Epithelial cell of prostate (primary cell): ENCODE measurements at regions not wholly inside any gene's neighbourhood (a gene's known extent, or its start where the extent isn't known, plus 50 kb on each side); places are given as distances from the start of the nearest gene placed in this dataset.
A peak's percentile ranks its signal among the peaks of the same experiment; 100 is the strongest.
"Not testable (repeated sequence)": the region's sequence is repeated elsewhere in the genome, so short reads cannot be mapped to it uniquely, and the experiment has no call there.

Source experiments
- DNase-seq: peaks from one replicate; pipeline ENCODE4 v3.0.0-alpha.2; 2011; ENCODE audit warnings: low read depth, low spot score
- H3K27ac ChIP-seq: fragments of 450-650 bp; 2 replicates; pipeline ENCODE4 v1.5.1; 2017; ENCODE audit warnings: mild to moderate bottlenecking

DNA sequence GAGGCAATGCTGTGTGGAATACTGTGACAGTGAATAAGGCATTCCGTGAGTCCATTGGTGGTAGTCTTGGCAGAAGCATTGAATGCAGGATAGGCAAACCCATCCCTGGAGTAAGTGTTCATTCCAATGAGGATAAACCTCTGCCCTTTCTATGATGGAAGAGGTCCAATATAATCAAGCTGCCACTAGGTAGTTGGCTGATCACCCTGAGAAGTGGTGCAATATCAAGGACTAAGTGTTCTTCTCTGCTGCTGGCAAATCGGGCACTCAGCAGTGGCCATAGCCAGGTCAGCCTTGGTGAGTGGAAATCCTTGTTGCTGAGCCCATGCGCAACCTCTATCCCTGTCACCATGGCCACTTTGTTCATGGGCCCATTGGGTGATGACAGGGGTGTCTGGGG, 70.1 kb downstream of the FBXO4 start:
- no peak overlapping the region for H3K27ac ChIP-seq

DNA sequence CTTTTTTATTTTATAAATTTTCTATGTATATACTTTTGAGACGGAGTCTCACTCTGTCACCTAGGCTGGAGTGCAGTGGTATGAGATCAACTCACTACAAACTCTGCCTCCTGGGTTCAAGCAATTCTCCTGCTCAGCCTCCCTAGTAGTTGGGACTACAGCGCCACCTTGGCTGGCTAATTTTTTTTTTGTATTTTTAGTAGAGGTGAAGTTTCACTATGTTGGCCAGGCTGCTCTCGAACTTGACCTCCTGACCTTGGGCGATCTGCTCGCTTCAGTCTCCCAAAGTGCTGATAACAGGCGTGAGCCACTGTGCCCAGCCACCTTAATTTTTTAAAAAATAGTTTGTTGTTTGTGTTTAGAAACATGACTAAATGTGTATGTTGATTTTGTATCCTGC, 76.6 kb downstream of the FBXO4 start:
- H3K27ac ChIP-seq: no peak overlapping the region
- DNase-seq: no peak

More for the DNA sequence above, 70.1 kb downstream of the FBXO4 start:
- DNase-seq: no peak

DNA sequence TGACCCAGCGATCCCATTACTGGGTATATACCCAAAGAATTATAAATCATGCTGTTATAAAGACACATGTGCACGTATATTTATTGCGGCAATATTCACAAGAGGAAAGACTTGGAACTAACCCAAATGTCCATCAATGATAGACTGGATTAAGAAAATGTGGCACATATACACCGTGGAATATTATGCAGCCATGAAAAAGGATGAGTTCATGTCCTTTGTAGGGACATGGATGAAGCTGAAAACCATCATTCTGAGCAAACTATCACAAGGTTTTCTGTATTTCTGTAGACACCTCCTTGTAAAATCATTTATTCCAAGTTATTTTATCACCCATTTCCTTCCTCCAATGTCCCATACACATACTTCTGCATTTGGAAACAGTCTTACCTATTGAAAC, 78.8 kb downstream of the FBXO4 start:
- not testable (repeated sequence) for DNase-seq, H3K27ac ChIP-seq

DNA sequence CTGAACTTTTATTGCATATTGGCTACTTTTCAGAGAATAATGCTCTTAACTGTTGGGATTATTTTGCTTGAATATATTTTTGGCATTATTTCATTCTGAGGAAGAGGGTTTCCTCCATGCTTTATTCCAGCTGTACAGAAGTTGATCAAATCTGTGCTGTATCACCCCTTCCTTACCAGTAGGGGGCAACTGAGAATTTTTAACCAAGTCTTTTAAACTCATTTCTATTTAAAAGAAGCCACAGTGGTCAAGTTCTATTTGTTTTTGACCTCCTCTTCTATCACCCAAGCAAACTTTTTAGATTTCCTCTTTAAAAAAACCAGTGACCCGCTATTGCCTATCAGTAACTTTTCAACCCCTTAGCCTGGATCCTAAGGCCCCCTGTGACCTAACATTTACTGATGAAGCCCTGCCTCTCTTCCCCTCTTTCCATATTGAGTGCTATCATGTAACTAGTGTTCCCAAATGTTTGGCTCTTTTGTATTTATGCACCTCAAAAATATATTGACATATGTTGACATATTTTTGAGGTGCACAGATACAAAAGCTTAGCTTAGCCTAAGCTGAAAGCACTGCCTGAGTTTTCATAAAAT, 80.6 kb downstream of the FBXO4 start:
- no peak for DNase-seq
- H3K27ac ChIP-seq: no peak overlapping the region

DNA sequence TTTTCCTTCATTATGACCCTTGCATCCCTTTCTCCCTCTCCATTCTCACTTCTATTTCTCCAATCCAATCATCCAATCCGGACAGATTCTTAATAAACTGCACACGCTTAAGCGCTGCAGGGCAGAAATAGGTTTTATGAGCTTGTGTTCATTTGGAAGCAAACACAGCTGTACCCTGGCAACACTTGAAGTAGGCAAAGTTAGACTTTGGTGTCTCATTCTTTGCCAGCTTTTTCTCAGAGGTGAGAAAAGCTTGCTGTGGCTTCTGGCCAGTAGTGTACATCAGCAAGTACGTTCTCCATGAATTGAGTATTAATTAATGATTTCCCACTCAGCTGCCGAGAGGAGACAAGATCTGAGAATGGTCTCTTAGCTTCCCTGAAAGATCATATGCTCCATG, 88.5 kb downstream of the FBXO4 start:
- H3K27ac ChIP-seq: no peak overlapping the region
- DNase-seq: peak; percentile 2

DNA sequence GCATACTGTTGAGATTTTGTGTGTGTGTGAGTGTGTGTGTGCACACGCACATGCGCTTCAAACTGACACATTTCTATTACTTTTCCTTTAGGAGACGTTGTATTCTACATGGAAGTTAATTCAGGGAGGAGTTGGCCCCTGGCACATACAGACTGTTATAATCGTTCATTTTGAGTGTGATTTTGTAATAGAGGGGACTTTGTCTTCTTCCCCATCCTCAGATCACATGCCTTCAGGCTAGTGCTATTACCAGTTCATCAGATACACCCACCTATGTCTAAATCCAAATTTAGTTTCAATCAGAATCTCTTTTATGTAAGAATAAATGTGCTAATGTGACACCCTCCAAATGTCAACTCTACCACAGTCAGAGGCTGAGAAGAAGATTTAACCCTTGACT, 90.2 kb downstream of the FBXO4 start:
- DNase-seq: no peak
- H3K27ac ChIP-seq: no peak overlapping the region

DNA sequence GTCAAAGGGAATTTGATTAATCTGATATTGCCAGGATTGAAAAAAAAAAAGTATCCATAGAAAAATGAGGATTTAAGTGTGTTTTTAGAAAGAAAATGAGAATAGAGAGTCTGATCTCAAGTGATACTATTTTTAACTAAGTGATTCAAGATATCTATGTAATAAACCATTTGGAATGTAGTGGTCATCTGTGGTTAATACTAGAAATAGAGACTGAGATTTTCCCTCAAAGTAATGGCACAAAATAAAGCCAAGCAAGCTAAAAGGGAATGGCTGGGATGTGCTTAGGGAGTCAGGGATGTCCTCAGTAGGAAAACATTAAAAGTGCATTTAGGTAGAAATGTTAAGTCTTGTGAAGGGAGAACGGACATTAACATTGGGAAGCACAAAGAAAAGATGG, 90.6 kb downstream of the FBXO4 start:
- no peak for DNase-seq
- no peak overlapping the region for H3K27ac ChIP-seq

DNA sequence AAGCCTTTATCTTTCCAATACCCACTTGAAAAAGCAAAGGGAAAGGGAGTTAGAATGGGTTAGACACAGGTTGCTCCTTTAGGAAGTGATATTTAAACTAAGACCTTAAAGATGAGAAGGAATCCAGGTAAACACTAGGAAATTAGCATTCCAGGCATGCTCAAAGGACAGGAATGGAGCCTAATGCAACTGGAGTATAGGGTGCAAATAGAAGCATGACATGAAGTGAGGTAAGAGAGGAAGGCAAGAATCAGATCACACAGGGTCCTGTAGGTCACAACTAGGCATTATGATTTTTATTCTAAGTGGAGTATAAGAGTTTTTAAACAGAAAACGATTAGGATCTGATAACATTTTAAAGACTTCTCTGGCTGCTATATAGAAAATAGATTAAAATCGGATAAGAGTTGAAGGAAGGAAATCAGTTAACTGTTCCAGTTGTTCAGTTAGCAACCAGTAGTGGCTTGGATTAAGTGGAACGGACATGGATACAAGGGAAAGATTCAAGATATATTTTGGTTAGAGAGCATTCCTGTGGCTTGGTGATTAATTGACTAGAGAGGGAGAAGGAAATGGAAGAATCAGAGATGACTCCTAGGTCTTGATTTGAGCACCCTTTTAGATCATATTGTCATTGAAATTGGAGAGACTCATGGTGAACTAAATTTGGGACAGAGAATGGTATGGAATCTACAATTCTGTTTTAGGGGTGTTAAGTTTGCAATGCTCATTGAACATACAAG, 95.9 kb downstream of the FBXO4 start:
- no peak overlapping the region for H3K27ac ChIP-seq
- DNase-seq: peak; percentile 8

DNA sequence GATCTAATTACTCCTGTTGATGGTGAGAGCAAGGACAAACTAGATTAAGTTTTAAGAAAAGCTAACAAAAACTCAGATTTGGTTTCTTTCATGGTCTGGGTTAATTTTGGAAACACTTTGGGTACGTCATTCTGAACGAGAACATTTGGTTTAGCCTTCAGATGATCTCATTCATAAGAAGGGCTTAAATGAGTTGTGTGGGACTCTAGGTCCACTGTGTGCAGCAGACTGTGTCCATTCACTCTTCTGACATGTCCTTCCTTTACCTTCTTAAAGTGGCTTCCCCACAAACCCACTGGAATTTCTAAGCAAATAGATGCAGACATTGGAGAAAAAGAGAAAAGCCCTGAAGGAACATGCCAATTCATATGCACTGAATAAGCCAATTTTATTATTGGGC, 96.8 kb downstream of the FBXO4 start:
- no peak for DNase-seq
- no peak overlapping the region for H3K27ac ChIP-seq

DNA sequence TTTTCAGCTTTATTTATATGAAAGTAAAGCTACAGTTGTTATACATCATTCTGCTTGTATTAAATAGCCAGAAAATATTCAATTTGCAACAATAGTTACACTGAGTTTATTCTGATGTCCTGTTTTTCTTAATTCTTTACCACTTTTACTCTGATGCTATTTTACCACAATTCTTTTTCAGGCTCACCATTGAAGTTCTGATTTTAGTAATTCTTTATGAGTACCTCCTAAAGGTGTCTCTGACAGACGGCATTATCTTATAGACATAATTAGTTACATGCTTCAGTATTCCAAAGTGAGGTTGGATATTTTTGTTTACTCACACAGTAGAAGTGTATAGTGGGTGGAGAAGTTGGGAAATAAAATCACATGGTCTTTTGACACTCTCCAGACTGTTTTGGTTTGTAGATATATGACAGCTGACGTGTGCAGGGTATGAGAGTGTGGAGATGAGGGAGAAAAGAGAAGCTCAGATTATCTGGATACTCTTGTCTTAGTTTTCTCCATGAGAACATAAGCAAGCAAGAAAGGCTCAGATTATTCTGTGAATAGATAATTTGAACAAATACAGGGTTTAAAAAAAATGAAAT, 97.4 kb downstream of the FBXO4 start:
- DNase-seq: no peak
- H3K27ac ChIP-seq: no peak overlapping the region

DNA sequence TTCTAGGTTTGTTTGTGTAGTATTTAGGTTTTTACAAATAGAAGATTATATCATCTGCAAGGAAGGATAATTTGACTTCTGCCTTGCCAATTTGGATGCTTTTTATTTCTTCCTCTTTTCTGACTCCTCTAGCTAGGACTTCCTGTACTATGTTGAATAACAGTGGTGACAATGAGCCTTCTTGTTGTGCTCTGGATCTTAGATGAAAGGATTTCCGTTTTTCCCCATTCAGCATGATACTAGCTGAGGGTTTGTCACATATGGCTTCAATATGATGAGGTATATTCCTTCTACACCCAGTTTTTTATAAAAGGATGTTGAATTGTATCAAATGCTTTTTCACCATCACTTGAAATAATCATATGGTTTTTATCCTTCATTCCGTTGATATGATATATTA, 101.4 kb downstream of the FBXO4 start:
- DNase-seq: no peak
- no peak overlapping the region for H3K27ac ChIP-seq

DNA sequence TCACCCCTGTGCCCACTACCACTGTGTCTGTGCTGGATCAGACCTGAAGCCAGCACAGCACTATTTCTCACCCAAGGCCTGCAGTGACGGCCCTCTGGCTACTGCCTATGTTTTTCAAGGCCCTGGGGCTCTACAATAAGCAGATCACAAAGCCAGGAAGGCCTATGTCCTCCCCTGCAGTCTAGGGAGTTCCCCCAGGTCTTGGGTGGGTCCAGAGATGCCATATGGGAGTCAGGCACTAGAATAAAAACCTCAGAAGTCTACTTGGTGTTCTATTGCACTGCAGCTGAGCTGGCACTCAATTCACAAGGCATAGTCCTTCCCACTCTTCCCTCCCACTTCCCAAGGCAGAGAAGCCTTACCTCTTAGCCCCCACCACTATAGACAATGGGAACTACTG, 107.1 kb downstream of the FBXO4 start:
- H3K27ac ChIP-seq: no peak overlapping the region
- DNase-seq: no peak

DNA sequence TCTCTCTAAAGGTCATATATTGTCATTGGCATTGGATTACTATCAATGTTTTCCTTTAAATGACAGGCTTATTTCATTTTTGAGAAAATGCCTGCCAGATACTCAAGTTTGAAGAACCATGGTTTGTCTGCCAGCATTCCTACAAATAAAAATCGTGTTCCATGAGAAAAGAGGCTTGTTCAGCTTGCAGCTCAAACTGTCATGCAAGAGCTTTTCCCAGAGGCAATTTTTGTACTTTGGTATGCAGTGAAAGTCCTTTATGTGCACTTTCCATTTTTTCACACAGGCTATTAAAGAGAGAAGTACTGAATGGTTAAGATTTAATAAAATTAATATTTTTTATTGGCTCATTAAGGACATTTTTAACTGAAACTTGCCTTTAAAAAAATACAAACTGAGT, 110.4 kb downstream of the FBXO4 start:
- DNase-seq: no peak
- H3K27ac ChIP-seq: no peak overlapping the region

DNA sequence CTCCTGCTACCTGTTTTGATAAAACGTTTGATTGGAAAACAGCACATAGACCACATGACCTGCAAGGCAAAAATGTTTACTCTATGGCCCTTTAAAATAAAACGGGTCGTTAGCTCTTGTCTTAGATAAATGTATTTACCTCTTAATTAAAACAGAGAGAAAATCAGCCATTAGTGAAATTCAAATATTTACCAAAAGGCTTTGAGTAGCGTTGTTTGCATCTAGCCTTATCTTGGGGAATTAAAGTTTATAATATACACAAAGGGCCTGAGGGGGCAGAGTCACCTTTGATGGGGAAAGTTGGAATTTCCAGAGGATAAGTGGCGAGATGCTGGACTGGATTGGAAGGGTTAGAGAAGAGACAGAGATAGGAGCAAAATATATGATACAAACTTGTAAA, 111.3 kb downstream of the FBXO4 start:
- no peak for DNase-seq
- H3K27ac ChIP-seq: no peak overlapping the region

DNA sequence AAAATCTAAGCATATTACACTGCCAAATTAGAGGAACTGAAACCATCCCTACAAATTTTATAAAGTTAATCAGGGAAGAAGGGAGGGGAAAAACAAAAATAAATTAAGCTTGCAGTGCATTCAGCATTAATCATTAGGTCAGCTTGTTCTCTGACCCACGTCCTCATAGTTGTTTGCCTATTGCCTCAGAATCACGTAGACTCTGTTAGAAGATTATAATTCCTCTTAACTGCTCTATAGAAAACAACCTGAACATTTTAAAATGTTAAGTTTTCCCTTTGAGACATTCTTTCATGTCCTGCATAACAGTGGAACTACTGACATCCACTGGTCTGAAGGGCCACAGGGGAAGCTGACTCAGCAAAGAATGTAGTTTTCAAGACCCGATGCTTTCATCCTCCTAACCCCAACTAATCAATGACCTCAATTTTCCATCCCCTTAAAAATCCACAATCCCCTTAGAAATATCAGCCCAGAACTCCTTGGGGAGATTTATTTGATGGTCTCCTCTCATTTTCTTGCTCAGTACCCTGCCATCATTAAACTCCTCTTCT, 112.4 kb downstream of the FBXO4 start:
- H3K27ac ChIP-seq: no peak overlapping the region
- DNase-seq: no peak

DNA sequence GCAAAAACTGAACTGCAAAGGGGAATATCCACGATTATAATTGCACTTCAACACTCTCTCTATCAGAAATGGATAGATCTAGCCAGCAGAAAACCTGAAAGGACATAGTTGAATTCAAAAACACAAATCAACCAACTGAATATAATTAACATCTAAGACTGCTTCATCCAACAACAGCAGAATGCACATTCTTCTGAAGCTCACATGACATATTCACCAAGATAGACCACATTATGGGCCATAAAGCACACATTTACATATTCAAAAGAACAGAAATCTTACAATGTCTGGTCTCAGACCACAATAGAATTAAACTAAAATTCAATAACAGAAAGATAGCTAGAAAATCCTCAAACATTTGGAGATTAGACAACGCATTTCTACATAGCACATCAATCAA, 118.3 kb downstream of the FBXO4 start:
- no peak for DNase-seq
- no peak overlapping the region for H3K27ac ChIP-seq

DNA sequence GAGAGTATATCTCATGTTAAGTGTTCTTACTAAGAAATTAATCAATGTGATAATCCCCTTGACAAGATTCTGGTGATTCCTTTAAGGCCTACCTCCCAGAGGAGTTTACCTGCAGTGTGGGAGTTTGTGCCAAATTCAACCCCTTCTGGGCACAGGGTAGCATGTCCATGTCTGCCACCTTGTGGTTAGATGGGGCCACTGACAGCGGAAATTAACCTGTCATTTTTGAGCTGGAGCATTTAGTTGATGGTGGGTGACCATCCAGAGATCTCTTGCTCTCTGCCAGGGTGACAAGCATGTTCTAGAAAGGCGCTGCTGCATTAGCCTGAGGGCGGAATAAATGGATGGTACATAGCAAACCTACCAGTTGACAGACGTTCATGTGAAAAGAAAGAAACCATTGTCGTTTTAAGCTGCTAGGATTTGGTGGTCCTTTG, 132.2 kb downstream of the FBXO4 start:
- no peak for DNase-seq
- no peak overlapping the region for H3K27ac ChIP-seq

DNA sequence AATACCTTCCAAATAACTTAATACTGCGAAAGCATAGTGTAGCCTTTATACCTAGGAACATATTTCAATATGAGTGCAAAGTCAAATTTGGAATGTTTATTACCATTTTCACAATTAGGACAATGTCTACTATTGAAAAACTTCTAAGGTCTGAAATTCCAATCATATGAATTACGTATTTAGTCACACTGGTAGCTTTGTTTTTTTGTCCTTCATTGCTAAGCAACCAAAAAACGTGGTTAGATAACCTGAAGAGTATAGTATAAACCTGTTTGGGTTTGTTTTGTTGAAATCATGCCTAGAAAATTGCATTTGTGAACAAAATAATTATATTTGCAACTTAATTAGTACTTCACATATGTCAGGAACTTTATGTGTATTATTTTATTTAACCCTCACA, 134.2 kb downstream of the FBXO4 start:
- no peak for DNase-seq
- H3K27ac ChIP-seq: no peak overlapping the region

DNA sequence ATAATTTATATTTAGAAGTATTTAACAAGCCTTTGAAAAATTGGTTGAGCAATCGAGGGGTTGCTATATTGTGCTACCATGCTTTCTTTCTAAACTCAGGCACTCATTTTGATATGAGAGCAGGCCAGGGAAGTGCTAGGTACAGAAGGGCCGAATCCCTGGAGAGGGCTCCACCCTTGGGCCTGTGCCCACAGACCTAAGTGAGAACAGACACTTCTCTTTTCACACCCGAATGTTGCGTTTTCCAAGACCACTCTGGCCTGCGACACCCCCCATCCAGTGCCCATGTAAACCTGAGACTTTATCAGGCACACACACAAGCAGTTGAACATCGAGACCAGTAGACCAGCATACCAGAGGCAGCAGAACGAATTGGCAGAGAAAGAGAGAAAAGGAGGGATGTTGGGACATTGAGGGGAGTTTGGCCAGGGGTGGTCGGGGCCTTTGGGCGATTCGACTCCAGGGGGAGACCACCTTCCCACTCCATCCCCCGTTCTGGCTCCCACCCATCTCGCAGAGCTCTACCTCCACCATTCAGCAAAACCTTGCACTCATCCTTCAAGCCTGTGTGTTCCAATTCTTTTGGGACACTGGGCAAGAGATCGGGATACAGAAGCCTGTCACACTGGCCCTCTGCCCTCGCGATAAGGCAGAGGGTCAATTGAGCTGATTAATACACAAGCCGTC, 134.8 kb downstream of the FBXO4 start:
- DNase-seq: no peak
- no peak overlapping the region for H3K27ac ChIP-seq

DNA sequence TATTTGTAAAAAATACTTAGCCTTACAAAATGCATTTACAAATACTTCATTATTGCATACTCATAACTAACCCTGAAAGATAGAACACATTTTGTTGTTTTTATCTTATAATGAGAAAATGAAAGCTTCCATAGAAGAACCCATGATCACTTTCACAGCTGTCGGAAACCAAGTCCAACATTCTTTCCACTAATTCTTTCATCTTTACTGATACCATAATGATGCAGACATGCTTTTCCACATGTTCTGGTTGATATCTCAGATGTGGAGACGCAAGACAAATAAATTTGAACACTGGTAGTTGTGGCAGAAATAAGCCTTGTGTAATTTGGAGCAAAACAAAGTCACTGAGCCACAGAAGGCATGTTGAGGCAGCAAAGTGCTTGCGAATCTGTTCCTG, 136.0 kb downstream of the FBXO4 start:
- H3K27ac ChIP-seq: no peak overlapping the region
- DNase-seq: no peak

DNA sequence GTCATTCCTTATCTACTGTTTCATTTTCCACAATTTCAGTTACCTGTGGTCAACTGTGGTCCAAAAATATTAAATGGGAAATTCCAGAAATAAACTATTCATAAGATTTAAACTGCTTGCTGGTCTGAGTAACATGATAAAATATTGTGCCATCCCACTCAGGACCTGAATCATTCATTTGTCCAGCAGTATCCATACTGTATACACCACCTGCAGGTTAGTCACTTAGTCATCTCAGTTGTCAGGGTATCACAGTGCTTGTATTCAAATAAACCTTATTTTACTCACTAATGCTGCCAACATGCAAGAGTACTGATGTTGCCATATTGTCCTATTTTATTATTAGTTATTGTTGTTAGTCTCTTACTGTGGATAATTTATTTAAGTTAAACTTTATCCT, 139.7 kb downstream of the FBXO4 start:
- no peak overlapping the region for H3K27ac ChIP-seq
- peak; percentile 26 for DNase-seq
